GM12864 (cell line): ENCODE measurements at regions not wholly inside any gene's neighbourhood (a gene's known extent, or its start where the extent isn't known, plus 50 kb on each side); places are given as distances from the start of the nearest gene placed in this dataset.

Source experiments
- DNase-seq: peaks from one replicate; pipeline ENCODE4 v3.0.0-alpha.2; 2011; ENCODE audit warnings: low read depth
- H3K4me3 ChIP-seq: 2 replicates; pipeline ENCODE4 v1.5.1; 2011; ENCODE audit warnings: mild to moderate bottlenecking, low read depth, low read length, control low read depth
- TF ChIP-seq, protein P1 (sequence below): IDR thresholded peaks from 2 replicates; pipeline ENCODE4 v1.5.1; 2011; ENCODE audit warnings: low read depth, mild to moderate bottlenecking, moderate library complexity, low read length, control low read depth, inconsistent platforms; ENCODE audit errors: missing control alignments

DNA sequence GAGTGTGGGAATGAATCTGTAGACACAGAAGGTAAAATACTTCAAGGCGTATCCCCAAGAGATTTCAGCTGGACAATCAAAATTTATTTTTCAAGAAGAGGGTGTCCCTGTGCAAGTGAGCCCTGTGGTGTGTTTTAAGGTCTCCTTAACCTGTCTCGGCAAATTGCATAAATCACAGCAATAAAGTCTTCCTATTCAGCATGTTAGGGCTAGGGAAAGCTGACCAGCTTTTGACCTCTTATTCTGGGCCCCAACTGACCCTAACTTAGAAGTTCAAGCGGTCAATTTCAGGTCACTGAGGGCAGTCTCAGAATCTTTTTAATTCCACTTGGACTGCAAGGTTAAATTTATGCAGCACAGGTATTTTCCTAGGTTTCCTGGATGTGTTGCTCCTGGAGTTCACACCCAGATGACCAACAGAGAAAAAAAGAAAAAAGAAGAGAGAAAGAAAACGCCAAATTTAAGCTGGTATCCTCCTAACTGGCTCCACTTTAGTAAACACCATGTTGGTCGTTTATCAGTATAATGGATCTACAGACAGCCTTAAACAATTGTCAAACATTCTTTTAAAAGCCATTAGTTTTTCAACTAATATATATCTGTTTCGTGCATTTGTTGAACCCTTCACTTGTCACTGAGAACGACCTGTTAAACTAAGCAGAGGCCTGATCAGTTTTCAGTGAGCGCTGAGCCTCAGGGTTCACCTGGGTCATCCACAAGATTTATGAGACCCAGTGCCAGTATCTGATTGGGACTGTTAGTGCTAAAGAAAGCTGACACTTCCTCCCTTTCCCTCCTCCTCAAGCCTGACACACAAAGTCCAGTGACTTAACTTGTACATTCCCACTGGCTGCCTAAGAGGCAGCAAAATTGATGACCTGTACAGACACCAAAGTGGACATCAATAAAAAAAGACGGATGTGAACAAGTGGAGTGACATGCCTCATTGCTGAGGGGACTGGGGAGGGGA lies 546.1 kb downstream of the NR2F1-AS1 start:
- DNase-seq = no peak
- TF ChIP-seq, protein P1, sequence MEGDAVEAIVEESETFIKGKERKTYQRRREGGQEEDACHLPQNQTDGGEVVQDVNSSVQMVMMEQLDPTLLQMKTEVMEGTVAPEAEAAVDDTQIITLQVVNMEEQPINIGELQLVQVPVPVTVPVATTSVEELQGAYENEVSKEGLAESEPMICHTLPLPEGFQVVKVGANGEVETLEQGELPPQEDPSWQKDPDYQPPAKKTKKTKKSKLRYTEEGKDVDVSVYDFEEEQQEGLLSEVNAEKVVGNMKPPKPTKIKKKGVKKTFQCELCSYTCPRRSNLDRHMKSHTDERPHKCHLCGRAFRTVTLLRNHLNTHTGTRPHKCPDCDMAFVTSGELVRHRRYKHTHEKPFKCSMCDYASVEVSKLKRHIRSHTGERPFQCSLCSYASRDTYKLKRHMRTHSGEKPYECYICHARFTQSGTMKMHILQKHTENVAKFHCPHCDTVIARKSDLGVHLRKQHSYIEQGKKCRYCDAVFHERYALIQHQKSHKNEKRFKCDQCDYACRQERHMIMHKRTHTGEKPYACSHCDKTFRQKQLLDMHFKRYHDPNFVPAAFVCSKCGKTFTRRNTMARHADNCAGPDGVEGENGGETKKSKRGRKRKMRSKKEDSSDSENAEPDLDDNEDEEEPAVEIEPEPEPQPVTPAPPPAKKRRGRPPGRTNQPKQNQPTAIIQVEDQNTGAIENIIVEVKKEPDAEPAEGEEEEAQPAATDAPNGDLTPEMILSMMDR = no peak
- H3K4me3 ChIP-seq = no peak overlapping the region

DNA sequence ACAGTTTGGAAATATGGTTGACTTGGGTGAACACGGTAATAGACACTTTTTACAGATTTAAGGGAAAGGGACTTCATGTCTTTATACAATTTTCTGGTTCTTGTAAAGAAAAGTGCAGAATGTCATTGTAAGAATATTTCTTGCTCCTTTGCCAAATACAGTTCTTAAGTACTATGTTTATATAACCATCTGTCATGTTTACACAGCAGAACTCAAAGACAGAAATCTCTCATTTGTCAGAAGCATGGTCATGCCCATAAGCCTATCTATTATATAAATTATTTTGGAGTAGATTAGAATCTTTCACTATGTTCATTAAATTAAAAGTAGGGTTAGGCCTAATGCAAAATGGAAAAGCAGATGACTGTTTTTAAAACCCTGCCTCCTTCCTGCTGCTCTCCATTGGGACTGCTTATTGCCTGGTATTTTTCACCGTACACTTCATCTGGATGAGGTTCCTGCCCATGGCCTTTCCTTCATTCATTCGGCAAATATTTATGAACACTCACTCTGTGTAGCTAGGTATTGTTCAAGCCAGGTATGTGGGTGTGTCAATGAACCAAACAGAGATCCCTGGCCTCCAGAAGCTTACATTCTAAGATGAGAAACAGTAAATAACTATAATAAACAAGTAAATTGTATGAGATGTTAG lies 558.1 kb downstream of the NR2F1-AS1 start:
- H3K4me3 ChIP-seq = no peak overlapping the region
- no peak for DNase-seq
- TF ChIP-seq, protein P1 = no peak

DNA sequence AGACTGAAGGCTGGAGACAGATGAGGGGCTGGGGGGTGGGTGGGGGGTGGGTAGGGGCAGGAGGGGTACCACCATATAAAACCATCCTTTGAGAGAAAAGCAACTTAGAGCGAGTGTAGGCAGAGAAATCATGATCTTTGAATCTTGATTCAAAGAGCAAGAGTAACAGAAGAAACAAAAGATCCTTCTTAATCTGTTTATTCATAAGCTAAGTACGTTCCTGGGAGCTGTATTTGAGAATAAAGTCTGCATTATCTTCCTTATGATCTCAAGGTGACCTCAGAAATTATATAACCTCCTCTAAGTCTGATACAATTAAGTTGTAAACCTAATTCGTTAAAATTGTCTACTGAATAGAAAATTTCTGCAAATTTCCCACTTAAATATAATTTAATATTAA lies 558.8 kb downstream of the NR2F1-AS1 start:
- DNase-seq = no peak
- H3K4me3 ChIP-seq = no peak overlapping the region
- TF ChIP-seq, protein P1 = no peak

DNA sequence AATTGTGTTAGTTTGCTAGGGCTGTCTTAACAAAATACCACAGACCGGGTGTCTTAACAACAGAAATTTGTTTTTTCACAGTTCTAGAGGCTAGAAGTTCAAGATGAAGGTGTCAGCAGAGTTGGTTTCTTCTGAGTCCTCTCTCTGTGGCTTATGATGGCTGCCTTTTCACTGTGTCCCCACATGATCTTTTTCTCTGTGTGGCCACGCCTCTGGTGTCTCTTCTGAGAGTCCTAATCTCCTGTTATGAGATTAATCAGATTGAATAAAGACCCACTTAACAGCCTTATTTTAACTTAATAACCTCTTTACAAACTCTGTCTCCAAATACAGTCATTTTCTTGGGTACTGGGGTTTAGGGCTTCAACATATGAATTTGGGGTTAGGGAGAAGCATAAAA lies 561.1 kb downstream of the NR2F1-AS1 start:
- H3K4me3 ChIP-seq = no peak overlapping the region
- TF ChIP-seq, protein P1 = no peak
- DNase-seq = no peak

DNA sequence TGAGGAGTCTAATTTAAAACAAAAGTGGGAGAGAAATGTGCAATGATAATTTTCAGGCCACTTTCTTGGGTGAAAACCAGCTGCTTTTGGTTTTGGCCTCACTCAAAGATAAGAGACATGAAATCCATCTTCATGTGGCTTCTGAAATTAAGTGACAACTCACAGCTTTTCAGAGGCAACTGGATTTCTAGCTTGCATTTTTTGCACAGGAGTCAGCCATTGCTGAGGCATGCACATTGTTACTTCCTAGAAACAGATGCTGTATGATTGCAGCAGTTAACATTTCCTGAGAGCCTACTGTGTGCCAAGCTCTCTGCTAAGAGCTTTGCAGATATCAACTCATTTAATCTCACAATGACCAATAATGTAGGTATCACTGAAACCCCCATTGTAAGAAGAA lies 562.6 kb downstream of the NR2F1-AS1 start:
- TF ChIP-seq, protein P1 = no peak
- DNase-seq = no peak
- no peak overlapping the region for H3K4me3 ChIP-seq

DNA sequence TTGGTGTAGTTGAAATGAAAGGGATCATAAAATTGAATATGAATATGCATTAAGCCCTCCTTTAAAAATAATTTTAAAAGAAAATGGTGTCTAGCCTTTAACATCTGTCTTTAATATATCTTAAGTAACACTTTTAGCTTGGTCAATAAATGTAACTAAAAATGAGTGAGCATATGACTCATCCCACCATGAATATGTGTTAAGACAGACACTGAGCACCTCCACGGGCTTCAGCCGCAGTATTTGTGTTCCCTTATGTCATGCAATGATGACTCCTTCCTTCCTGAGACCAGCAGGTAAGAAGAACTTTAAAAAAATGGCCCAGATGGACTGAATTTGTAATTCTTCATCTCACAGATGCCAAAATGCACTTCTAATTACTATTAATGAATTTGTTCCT lies 563.2 kb downstream of the NR2F1-AS1 start:
- TF ChIP-seq, protein P1 = no peak
- DNase-seq = no peak
- H3K4me3 ChIP-seq = no peak overlapping the region
